ENCODE measurements at regions not wholly inside any gene's neighbourhood (a gene's known extent, or its start where the extent isn't known, plus 50 kb on each side); places are given as distances from the start of the nearest gene placed in this dataset.

- intact Hi-C loops (cut with DNase I), result no loop called here
- no peaks in the 10 kb centered on the region for H3K36me3 ChIP-seq
- no peak overlapping the region for H3K4me3 ChIP-seq (replicated peaks in 1 of 3)
- 79 to 91% methylated on average over 11 of the region's 11 CpGs for WGBS, 2 donors
- no peak overlapping the region for H3K27ac ChIP-seq
- H3K4me1 ChIP-seq, result peaks cover 0 to 14% of the 10 kb centered on the region in 2 donors
- no peaks in the 10 kb centered on the region for H3K9me3 ChIP-seq
- no peak for DNase-seq
- H3K27me3 ChIP-seq, result no peaks in the 10 kb centered on the region
- TF ChIP-seq POLR2A (IDR thresholded peaks at IDR 0.05), result no peak
- no peak for TF ChIP-seq CTCF (IDR thresholded peaks at IDR 0.05)
Measured at GRCh38 chr17:72421128-72422092, 300.6 kb downstream of the SOX9 start.

GRCh38 chr17:72422204-72422504 lies 301.3 kb downstream of the SOX9 start:
- TF ChIP-seq CTCF (IDR thresholded peaks at IDR 0.05) (no peak), POLR2A (IDR thresholded peaks at IDR 0.05) (no peak)
- WGBS, 2 donors, result 87 to 94% methylated on average over 1 of the region's 1 CpG
- intact Hi-C loops (cut with DNase I), result no loop called here
- DNase-seq, result no peak
- H3K27ac ChIP-seq, result no peak overlapping the region
- no peaks in the 10 kb centered on the region for H3K27me3 ChIP-seq
- no peaks in the 10 kb centered on the region for H3K36me3 ChIP-seq
- H3K4me3 ChIP-seq (replicated peaks in 1 of 3), result no peak overlapping the region
- no peaks in the 10 kb centered on the region for H3K9me3 ChIP-seq
- H3K4me1 ChIP-seq, result peaks cover 0 to 14% of the 10 kb centered on the region in 2 donors

GRCh38 chr17:72422505-72423285 lies 301.9 kb downstream of the SOX9 start:
- no peaks in the 10 kb centered on the region for H3K36me3 ChIP-seq
- H3K4me1 ChIP-seq, result peaks cover 0 to 14% of the 10 kb centered on the region in 2 donors
- peak; percentile 40 to 57 for DNase-seq
- H3K4me3 ChIP-seq (replicated peaks in 1 of 3), result no peak overlapping the region
- no peaks in the 10 kb centered on the region for H3K27me3 ChIP-seq
- intact Hi-C loops (cut with DNase I), result no loop called here
- 65 to 83% methylated on average over 21 of the region's 21 CpGs for WGBS, 2 donors
- no peak for TF ChIP-seq CTCF (IDR thresholded peaks at IDR 0.05)
- TF ChIP-seq POLR2A (IDR thresholded peaks at IDR 0.05), result no peak
- no peaks in the 10 kb centered on the region for H3K9me3 ChIP-seq
- no peak overlapping the region for H3K27ac ChIP-seq

GRCh38 chr17:72423286-72423589 lies 302.4 kb downstream of the SOX9 start:
- 90 to 92% methylated on average over 5 of the region's 5 CpGs for WGBS, 2 donors
- intact Hi-C loops (cut with DNase I), result no loop called here
- TF ChIP-seq POLR2A (IDR thresholded peaks at IDR 0.05) (no peak), CTCF (IDR thresholded peaks at IDR 0.05) (no peak)

GRCh38 chr17:72423718-72424117 lies 302.9 kb downstream of the SOX9 start:
- Histone ChIP-seq H3K4me3 (replicated peaks in 1 of 3) (no peak overlapping the region), H3K9me3 (no peaks in the 10 kb centered on the region), H3K27me3 (no peaks in the 10 kb centered on the region), H3K4me1 (peaks cover 0 to 14% of the 10 kb centered on the region in 2 donors), H3K27ac (no peak overlapping the region), H3K36me3 (no peaks in the 10 kb centered on the region)
- DNase-seq, result no peak
- intact Hi-C loops (cut with DNase I), result no loop called here
- 59 to 66% methylated on average over 14 of the region's 14 CpGs for WGBS, 2 donors
- TF ChIP-seq POLR2A (IDR thresholded peaks at IDR 0.05) (no peak), CTCF (IDR thresholded peaks at IDR 0.05) (no peak)

More at GRCh38 chr17:72423286-72423589, 302.4 kb downstream of the SOX9 start:
- Histone ChIP-seq H3K9me3 (no peaks in the 10 kb centered on the region), H3K36me3 (no peaks in the 10 kb centered on the region), H3K4me3 (replicated peaks in 1 of 3) (no peak overlapping the region), H3K27me3 (no peaks in the 10 kb centered on the region), H3K4me1 (peaks cover 0 to 14% of the 10 kb centered on the region in 2 donors), H3K27ac (no peak overlapping the region)
- DNase-seq, result no peak

All from thyroid gland (tissue), 4 donors.